H1 (cell line): ENCODE measurements at regions not wholly inside any gene's neighbourhood (a gene's known extent, or its start where the extent isn't known, plus 50 kb on each side); places are given as distances from the start of the nearest gene placed in this dataset.

ENCODE experiments used
- CTCF ChIA-PET: fragments of 300-600 bp; sonication (Branson Sonifier 250); formaldehyde crosslinking; loops from one replicate; lab custom pipeline; 2021; ENCODE audit not compliant: partially characterized antibody; lab: Charles Lee
- POLR2A ChIA-PET: fragments of 300-600 bp; sonication (Branson Sonifier 250); formaldehyde crosslinking; loops from one replicate; lab custom pipeline; 2021; ENCODE audit warnings: inconsistent platforms; ENCODE audit not compliant: partially characterized antibody; lab: Charles Lee
- DNase-seq, 2 experiments: peaks; one replicate each; pipeline versions ENCODE4 v3.0.0 to v3.0.0-alpha.2; 2010 to 2022; ENCODE audit warnings: low spot score in 2 of 2, low read depth in 1 of 2, mixed read lengths in 1 of 2
- FAIRE-seq: peaks from 2 replicates; lab custom pipeline; 2011; peaks lifted over from hg19 to GRCh38; lab: Jason Lieb, UNC
- H2AFZ ChIP-seq: 2 replicates; pipeline ENCODE4 v1.8.1; 2012; ENCODE audit warnings: low read length, inconsistent platforms
- H2AK5ac ChIP-seq: 2 replicates; pipeline ENCODE4 v1.6.1; 2013; ENCODE audit warnings: low read depth, low read length
- H2BK120ac ChIP-seq: replicated peaks from 2 replicates; pipeline ENCODE3; 2013; ENCODE audit warnings: low read depth, low read length, inconsistent platforms
- H2BK12ac ChIP-seq: 2 replicates; pipeline ENCODE4 v1.6.1; 2013; ENCODE audit warnings: low read depth, low read length
- H2BK15ac ChIP-seq: 2 replicates; pipeline ENCODE4 v1.6.1; 2013; ENCODE audit warnings: low read length
- H2BK20ac ChIP-seq: 2 replicates; pipeline ENCODE4 v1.6.1; 2013; ENCODE audit warnings: low read length
- H2BK5ac ChIP-seq: 2 replicates; pipeline ENCODE4 v1.6.1; 2013; ENCODE audit warnings: low read depth, low read length
- H3K14ac ChIP-seq: 2 replicates; pipeline ENCODE4 v1.6.1; 2013; ENCODE audit warnings: inconsistent platforms; ENCODE audit not compliant: insufficient read length
- H3K18ac ChIP-seq: 2 replicates; pipeline ENCODE4 v1.6.1; 2013; ENCODE audit warnings: low read length; ENCODE audit errors: extremely low read depth
- H3K23ac ChIP-seq: 2 replicates; pipeline ENCODE4 v1.6.1; 2013; ENCODE audit warnings: inconsistent platforms; ENCODE audit not compliant: insufficient read length
- H3K23me2 ChIP-seq: 2 replicates; pipeline ENCODE4 v1.6.1; 2013; ENCODE audit warnings: low read depth, low read length
- H3K27ac ChIP-seq: 2 replicates; pipeline ENCODE4 v1.6.1; 2011; ENCODE audit warnings: low read depth, low read length, inconsistent platforms
- H3K27me3 ChIP-seq, 4 experiments: replicated peaks in 1 of 4; 1 replicate in 1 of 4; 2 replicates in 3 of 4; pipeline versions ENCODE4 v1.6.1 to v1.8.1; 2011 to 2013; ENCODE audit warnings: low read length in 3 of 4, mild to moderate bottlenecking in 3 of 4, inconsistent platforms in 2 of 4, mixed read lengths in 2 of 4, moderate library complexity in 1 of 4; ENCODE audit not compliant: control insufficient read depth in 3 of 4, insufficient read depth in 3 of 4; ENCODE audit errors: extremely low read depth in 1 of 4
- H3K36me3 ChIP-seq, 4 experiments: 2 replicates each; pipeline versions ENCODE4 v1.6.1 to v1.8.1; 2011 to 2013; ENCODE audit warnings: mild to moderate bottlenecking in 4 of 4, low read length in 3 of 4, moderate library complexity in 2 of 4, control low read depth in 1 of 4, inconsistent platforms in 1 of 4; ENCODE audit not compliant: insufficient read depth in 4 of 4, control insufficient read depth in 2 of 4
- H3K4ac ChIP-seq: replicated peaks from 2 replicates; pipeline ENCODE3; 2013; ENCODE audit warnings: low read length, low read depth, mixed read lengths, inconsistent platforms; ENCODE audit not compliant: insufficient read length
- H3K4me1 ChIP-seq, 4 experiments: replicated peaks in 1 of 4; 1 replicate in 1 of 4; 2 replicates in 3 of 4; pipeline versions ENCODE4 v1.6.1 to v1.8.1; 2011 to 2013; ENCODE audit warnings: low read length in 3 of 4, inconsistent platforms in 2 of 4, mixed read lengths in 1 of 4; ENCODE audit not compliant: insufficient read depth in 4 of 4, control insufficient read depth in 3 of 4
- H3K4me2 ChIP-seq, 2 experiments: 2 replicates each; pipeline versions ENCODE4 v1.6.1 to v1.8.1; 2011 to 2013; ENCODE audit warnings: low read depth in 2 of 2, low read length in 2 of 2, control low read depth in 1 of 2, inconsistent platforms in 1 of 2, mild to moderate bottlenecking in 1 of 2; ENCODE audit not compliant: insufficient read depth in 1 of 2
- H3K4me3 ChIP-seq, 4 experiments: fragments of 200-600, 300-600 bp in 1 of 4; sonication (generic), shearing (Covaris generic), sonication (Bioruptor Twin) in 1 of 4; 2 replicates each; pipeline versions ENCODE4 v1.5.1 to v1.8.1; 2011 to 2016; ENCODE audit warnings: low read length in 4 of 4, low read depth in 3 of 4, control low read depth in 2 of 4, inconsistent platforms in 2 of 4, mild to moderate bottlenecking in 2 of 4, mixed read lengths in 1 of 4, moderate library complexity in 1 of 4; ENCODE audit not compliant: insufficient read depth in 2 of 4; ENCODE audit errors: extremely low read depth in 1 of 4
- H3K56ac ChIP-seq: replicated peaks from 2 replicates; pipeline ENCODE3; 2013; ENCODE audit warnings: low read depth, mild to moderate bottlenecking, mixed read lengths, low read length, inconsistent platforms; ENCODE audit not compliant: insufficient read length
- H3K79me1 ChIP-seq: 2 replicates; pipeline ENCODE4 v1.6.1; 2013; ENCODE audit warnings: low read depth, low read length, control low read depth
- H3K79me2 ChIP-seq, 2 experiments: 2 replicates each; pipeline versions ENCODE4 v1.6.1 to v1.8.1; 2012 to 2013; ENCODE audit warnings: low read length in 2 of 2, mild to moderate bottlenecking in 2 of 2, inconsistent platforms in 1 of 2; ENCODE audit not compliant: insufficient read depth in 2 of 2, control insufficient read depth in 1 of 2
- H3K9ac ChIP-seq, 4 experiments: replicated peaks in 1 of 4; 1 replicate in 1 of 4; 2 replicates in 3 of 4; pipeline versions ENCODE4 v1.6.1 to v1.8.1; 2011 to 2013; ENCODE audit warnings: low read depth in 3 of 4, low read length in 3 of 4, control low read depth in 2 of 4, mild to moderate bottlenecking in 2 of 4, moderate library complexity in 2 of 4, inconsistent platforms in 1 of 4; ENCODE audit errors: extremely low read depth in 1 of 4
- H3K9me3 ChIP-seq, 2 experiments: 2 replicates each; pipeline versions ENCODE4 v1.6.1 to v1.8.1; 2012 to 2013; ENCODE audit warnings: mild to moderate bottlenecking in 2 of 2, moderate library complexity in 2 of 2, control low read depth in 1 of 2, inconsistent platforms in 1 of 2, low read depth in 1 of 2, low read length in 1 of 2, mixed read lengths in 1 of 2; ENCODE audit not compliant: insufficient read depth in 2 of 2
- H4K20me1 ChIP-seq, 2 experiments: replicated peaks in 1 of 2; 2 replicates each; pipeline versions ENCODE3 to v1.8.1; 2011 to 2013; ENCODE audit warnings: inconsistent platforms in 2 of 2, low read length in 2 of 2, mild to moderate bottlenecking in 1 of 2; ENCODE audit not compliant: insufficient read depth in 2 of 2, control insufficient read depth in 1 of 2
- H4K5ac ChIP-seq: 2 replicates; pipeline ENCODE4 v1.6.1; 2013; ENCODE audit warnings: low read length, low read depth, mixed read lengths, inconsistent platforms; ENCODE audit not compliant: insufficient read length
- H4K8ac ChIP-seq: 2 replicates; pipeline ENCODE4 v1.8.0; 2013; ENCODE audit warnings: mild to moderate bottlenecking, moderate library complexity, low read length, inconsistent platforms; ENCODE audit not compliant: insufficient read depth; ENCODE audit errors: extremely low read depth
- H4K91ac ChIP-seq: replicated peaks from 2 replicates; pipeline ENCODE3; 2013; ENCODE audit warnings: low read length, mixed read lengths, inconsistent platforms; ENCODE audit not compliant: insufficient read length
- CHD2 ChIP-seq: IDR thresholded peaks from 2 replicates; pipeline ENCODE4 v1.6.1; 2012; ENCODE audit warnings: low read length, improper control_type of control experiment
- KDM1A ChIP-seq: fragments of 200-600, 300-600 bp; sonication (generic); IDR thresholded peaks from 2 replicates; pipeline ENCODE4 v1.7.1; 2016; ENCODE audit warnings: mild to moderate bottlenecking, low read length, borderline replicate concordance
- KDM5A ChIP-seq: fragments of 200-600 bp; IDR thresholded peaks from 2 replicates; pipeline ENCODE4 v1.7.1; 2012; ENCODE audit warnings: mild to moderate bottlenecking, low read length, inconsistent platforms, mixed read lengths
- NRF1 ChIP-seq: IDR thresholded peaks from 2 replicates; pipeline ENCODE4 v1.6.1; 2011; ENCODE audit warnings: mild to moderate bottlenecking, low read depth, low read length, improper control_type of control experiment
- SIN3A ChIP-seq, 2 experiments: IDR thresholded peaks in 1 of 2; conservative IDR thresholded peaks in 1 of 2; 2 replicates each; pipeline ENCODE4 v1.6.1; 2011 to 2012; ENCODE audit warnings: low read length in 2 of 2, improper control_type of control experiment in 1 of 2, low read depth in 1 of 2, mild to moderate bottlenecking in 1 of 2
- YY1 ChIP-seq: IDR thresholded peaks from 2 replicates; pipeline ENCODE4 v1.6.1; 2011; ENCODE audit warnings: low read depth, mild to moderate bottlenecking, low read length
- WGBS, 2 experiments: shearing (Covaris generic) in 1 of 2; methylation state at CpG; one replicate each; pipeline versions ENCODE4 v1.1.6 to v1.1.7; 2013 to 2015; ENCODE audit warnings: low lambda C conversion rate in 2 of 2, mixed read lengths in 2 of 2, inconsistent platforms in 1 of 2, low coverage in 1 of 2, missing lambda C conversion rate in 1 of 2; ENCODE audit not compliant: insufficient replicate concordance in 2 of 2, insufficient coverage in 1 of 2, insufficient read length in 1 of 2; ENCODE audit errors: extremely low coverage in 1 of 2, missing lambda C conversion rate in 1 of 2; 5-methylcytosine and 5-hydroxymethylcytosine counted together

- CTCF ChIA-PET = interaction anchor here (0.6 to 2.9 kb wide), 11 partner anchors 8 to 522 kb away, joined by 3 to 14 read pairs (median 3); no protein-coding TSS in a partner anchor
- DNase-seq = no peak
- WGBS, 2 experiments = 97% methylated on average over 3 of the region's 3 CpGs; no CpG with 5 or more reads in 1 of the 2 experiments
Observed at GRCh38 chr12:23375621-23376020, 573.8 kb downstream of the SOX5 start.

More at GRCh38 chr12:23375621-23376020, 573.8 kb downstream of the SOX5 start:
- H4K5ac ChIP-seq = no peak overlapping the region
- H2AFZ ChIP-seq = peak overlapping the region; percentile 81
- H4K20me1 ChIP-seq = no peaks in the 10 kb centered on the region
- H3K4me2 ChIP-seq = no peak overlapping the region
- no peak overlapping the region for H2BK12ac ChIP-seq
- peak overlapping the region; percentile 38; the same call in 1 of the 2 replicates for H4K8ac ChIP-seq
- H3K4me1 ChIP-seq = no peaks in the 10 kb centered on the region
- no peaks in the 10 kb centered on the region for H3K23me2 ChIP-seq
- H3K9ac ChIP-seq = no peak overlapping the region
- no peak overlapping the region for H3K18ac ChIP-seq
- no peak overlapping the region for H4K91ac ChIP-seq
- FAIRE-seq = no peak
- no peaks in the 10 kb centered on the region for H3K9me3 ChIP-seq
- no peak overlapping the region for H2BK15ac ChIP-seq
- TF ChIP-seq YY1 = no peak
- TF ChIP-seq CHD2 = no peak
- TF ChIP-seq KDM5A = no peak
- no peak for TF ChIP-seq KDM1A
- no peak for TF ChIP-seq NRF1
- TF ChIP-seq SIN3A (conservative IDR thresholded peaks at IDR 0.05 in 1 of 2, IDR thresholded peaks at IDR 0.05 in 1 of 2; ENCODE audit: low read depth in 1 of 2, low read length in 2 of 2) = no peak
- no peaks in the 10 kb centered on the region for H3K36me3 ChIP-seq
- no peaks in the 10 kb centered on the region for H3K79me1 ChIP-seq
- H3K14ac ChIP-seq = no peak overlapping the region
- no peak overlapping the region for H3K23ac ChIP-seq
- no peak overlapping the region for H3K4ac ChIP-seq
- no peak overlapping the region for H2AK5ac ChIP-seq
- H3K4me3 ChIP-seq = no peak overlapping the region
- H3K79me2 ChIP-seq = no peaks in the 10 kb centered on the region
- no peak overlapping the region for H3K27ac ChIP-seq
- H2BK5ac ChIP-seq = no peak overlapping the region
- H3K56ac ChIP-seq = no peak overlapping the region
- H3K27me3 ChIP-seq = no peaks in the 10 kb centered on the region
- no peak overlapping the region for H2BK120ac ChIP-seq
- H2BK20ac ChIP-seq = no peak overlapping the region
- POLR2A ChIA-PET = no interaction called here
